ENCODE measurements at regions not wholly inside any gene's neighbourhood (a gene's known extent, or its start where the extent isn't known, plus 50 kb on each side); places are given as distances from the start of the nearest gene placed in this dataset.
"Not testable (repeated sequence)": the region's sequence is repeated elsewhere in the genome, so short reads cannot be mapped to it uniquely, and the experiment has no call there.

DNA sequence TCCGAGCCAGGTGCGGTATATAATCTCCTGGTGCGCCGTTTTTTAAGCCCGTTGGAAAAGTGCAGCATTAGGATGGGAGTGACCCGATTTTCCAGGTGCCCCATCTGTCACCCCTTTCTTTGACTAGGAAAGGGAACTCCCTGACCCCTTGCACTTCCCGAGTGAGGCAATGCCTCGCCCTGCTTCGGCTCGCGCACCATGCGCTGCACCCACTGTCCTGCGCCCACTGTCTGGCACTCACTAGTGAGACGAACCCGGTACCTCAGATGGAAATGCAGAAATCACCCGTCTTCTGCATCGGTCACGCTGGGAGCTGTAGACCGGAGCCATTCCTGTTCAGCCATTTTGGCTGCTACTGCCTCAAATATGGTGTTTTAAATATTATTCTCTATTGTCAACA, 198.0 kb downstream of the MEIS1 start:
- DNase-seq: not testable (repeated sequence)

DNA sequence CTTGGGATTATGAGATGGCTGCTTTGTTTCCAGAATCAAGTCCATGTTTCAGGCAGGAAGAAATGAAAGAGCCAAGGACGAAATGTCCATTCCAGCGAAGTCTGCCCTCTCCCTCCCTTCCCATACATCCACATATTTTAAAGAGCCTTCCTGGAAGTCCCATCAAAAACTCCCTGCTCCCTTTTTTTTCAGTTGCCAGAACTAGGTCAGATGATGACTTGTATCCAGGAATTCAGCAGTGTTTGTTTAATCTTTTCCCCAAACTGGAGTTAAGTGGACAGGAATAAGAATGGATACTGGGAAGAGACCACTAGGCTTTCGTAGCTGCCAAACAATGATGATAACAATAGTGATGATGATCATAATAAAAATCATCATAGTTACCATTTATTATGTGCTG, 198.7 kb downstream of the MEIS1 start:
- no peak for DNase-seq

DNA sequence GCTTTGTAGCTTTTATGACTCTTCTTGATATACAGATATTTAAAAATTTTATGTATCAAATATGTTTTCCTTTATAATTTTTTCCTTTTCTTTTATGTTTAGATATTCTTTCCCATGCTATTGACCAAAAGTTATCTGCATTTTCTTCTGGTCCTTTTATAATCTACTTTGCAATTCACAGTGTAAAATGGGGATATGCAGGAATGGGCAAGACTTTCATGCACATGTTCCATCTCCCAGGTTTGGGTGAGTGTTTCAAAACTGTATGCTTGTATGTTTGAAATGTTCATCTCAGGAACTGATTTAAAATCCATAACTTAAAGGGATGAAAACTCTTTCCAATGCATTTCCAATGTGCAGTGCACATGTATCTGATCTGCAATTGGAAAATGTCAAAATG, 199.9 kb downstream of the MEIS1 start:
- no peak for DNase-seq

DNA sequence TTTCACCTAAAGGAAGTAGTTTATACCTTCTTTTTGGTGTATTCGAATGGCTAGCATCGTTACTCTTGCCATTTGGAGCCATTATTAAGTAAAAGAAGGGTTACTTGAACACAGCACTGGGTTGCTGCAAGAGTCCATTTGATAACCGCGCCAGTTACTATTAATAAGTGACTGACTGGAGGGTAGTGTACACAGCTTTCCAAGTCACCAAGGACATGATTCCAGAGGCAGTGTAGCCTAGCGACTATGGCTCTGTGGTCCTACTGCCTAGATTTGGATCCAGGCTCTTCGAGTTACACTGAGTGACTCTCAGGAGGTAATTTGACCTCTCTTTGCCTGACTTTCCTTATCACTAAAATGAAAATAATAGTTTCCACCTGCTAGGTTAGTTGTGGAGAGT, 206.8 kb downstream of the MEIS1 start:
- no peak for DNase-seq

DNA sequence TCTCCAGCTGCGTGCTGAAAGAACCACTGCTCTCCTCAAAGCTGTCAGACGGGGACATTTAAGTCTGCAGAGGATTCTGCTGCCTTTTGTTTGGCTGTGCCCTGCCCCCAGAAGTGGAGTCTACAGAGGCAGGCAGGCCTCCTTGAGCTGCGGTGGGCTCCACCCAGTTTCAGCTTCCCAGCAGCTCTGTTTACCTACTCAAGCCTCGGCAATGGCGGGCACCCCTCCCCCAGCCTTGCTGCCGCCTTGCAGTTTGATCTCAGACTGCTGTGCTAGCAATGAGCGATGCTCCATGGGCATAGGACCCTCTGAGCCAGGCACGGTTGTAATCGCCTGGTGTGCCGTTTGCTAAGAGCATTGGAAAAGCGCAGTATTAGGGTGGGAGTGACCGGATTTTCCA, 213.2 kb downstream of the MEIS1 start:
- DNase-seq: not testable (repeated sequence)

DNA sequence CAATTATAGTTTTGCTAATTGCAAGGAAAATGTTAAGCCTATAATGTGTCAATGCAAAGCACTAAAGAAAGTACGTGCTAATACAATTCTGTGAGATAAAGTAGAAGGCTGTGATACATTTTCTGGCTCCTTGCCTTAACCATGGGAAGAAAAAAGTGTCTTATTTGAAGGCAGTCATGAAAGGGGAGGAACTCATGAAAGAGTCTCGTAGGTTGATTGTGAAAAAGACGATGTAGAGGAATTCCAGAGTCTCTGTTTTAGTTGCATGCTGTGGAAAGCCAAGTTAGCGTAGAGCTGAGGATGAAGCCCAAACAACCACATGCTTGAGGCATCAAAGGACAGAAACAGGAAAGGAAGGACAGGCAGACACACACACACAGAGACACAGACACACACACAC, 214.1 kb downstream of the MEIS1 start:
- no peak for DNase-seq

DNA sequence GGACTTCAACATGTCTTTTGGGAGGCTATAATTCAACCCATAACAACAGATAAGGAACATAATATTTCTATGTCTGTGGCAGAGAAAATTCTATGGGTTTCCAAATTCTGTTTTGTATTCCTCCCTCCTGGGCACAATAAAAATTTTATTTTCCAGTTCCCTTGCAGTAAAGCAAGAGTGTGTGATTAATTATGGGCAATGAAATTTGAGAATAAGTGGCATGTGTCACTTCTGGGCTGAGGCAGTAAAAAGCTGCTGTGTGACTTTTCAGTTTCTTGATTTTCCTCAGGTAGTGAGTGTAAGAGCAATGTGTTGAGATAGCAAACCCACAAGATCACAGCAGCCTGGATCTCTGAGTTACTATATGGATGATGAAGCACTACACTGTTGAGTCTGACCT, 216.4 kb downstream of the MEIS1 start:
- DNase-seq: no peak

DNA sequence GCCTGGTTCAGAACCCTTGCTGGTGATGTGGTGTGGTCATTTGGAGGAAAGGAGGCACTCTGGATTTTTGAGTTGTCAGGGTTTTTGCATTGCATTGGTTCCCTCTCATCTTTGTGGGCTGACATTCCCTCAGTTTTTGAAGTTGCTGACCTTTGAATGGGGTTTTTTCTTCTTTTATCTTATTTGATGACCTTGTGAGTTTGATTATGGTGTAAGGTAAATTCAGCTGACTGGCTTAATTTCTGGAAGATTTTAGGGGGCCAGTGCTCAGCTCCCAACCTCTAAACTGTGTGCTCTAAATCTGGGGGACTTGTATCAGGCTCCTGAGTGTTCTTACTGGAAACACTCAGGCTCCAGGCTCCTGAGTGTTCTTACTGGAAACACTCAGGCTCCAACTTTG, 225.9 kb downstream of the MEIS1 start:
- DNase-seq: no peak

DNA sequence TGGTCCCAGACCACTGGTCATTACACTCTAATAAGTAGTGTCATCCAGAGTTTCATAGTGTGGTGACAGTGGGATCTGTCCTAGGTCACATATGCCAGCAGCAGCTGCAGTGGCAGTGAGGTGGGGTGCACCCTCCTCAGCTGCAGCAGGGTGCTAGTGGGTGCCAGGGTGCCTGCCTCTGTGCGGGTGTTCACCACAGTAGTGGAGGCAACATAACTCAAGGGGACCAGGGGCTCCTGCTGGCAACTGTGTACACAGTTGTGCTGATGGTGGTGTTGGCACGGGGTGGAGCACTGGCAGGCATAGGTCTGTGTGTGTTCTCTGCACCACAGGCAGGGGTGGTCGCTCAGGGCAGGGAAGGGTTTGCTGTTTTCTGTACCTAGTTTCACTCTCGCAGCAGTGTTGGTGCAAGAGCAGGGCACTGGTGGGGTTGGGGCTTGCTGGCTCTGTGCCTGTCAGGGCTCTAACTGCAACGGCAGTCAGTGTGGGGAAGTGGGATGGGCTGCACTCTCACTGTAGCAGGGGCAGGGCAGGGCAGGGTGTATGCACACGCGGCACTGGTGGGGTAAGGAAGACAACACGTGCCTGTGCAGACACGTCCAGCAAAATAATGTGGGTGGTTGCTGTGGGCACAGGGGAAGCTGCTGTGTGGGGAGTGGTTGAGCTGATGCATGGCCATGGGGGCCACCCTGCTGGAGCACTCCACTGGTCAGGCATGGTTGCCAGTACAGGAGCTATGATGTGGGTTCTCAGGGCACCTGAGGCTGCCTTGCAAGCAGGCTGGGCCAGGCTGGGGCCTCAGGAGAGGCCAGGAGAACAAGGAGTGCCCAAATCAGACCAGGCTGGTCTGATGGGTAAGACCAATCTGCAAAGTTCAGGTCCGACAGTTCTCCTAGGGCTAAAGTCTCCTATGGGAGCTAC, 226.6 kb downstream of the MEIS1 start:
- DNase-seq: no peak

DNA sequence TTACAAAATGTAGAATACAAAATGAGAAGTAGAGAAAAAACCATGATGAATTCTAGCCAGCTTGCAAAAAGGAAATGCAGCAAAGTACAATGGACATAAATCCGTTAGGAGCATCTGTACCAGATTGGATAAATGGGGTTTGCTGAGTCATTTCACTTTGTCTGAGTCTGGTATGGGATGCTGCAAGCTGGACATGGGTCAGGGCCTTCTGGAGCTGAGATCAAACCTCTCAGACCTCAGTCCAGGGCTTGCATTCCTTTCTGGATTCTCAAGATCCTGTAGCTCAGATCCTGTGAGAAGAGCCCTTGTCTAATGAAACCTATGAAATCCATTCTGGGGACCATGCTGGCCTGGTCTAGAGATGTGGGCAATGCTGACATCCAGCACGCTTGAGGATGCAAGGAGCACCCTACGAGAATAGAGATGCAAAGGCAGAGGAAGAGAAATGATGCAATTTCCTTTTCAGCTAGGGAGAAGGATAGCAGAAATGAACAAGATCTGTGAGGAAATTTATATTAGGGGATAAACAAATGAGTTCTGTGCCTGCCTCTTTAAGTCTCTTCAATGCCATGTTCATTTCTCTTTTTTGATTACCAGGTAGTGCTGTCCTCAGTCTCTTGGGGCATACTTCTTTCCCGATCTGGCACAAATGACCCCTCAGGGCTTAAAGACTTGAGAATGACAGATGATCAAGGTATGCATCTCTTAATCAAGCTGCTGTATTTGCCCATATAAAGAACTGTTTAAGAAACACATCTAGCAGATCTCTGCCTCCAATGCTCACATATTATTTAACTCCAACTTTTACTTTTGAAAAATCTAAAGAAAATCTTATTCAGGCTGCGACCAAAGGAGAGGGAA, 230.4 kb downstream of the MEIS1 start:
- no peak for DNase-seq

DNA sequence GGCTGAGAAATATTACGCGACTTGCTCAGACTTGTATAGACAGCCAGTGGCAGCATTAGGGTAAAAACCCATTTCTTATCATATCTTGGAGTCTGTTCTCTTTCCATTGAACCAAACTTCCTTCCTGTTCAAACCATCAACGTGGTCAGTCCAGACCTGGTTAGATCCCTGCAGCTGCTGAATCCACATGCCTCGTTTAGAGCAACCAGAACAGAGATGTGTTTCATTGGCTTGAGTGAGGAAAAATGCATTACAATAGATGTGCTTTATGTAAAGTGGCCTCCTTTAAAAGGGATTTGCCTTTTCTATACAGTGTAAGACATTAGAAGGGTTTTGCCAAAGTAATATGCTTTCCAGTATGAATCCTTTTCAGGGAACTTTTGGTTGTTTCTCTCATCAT, 232.4 kb downstream of the MEIS1 start:
- no peak for DNase-seq

DNA sequence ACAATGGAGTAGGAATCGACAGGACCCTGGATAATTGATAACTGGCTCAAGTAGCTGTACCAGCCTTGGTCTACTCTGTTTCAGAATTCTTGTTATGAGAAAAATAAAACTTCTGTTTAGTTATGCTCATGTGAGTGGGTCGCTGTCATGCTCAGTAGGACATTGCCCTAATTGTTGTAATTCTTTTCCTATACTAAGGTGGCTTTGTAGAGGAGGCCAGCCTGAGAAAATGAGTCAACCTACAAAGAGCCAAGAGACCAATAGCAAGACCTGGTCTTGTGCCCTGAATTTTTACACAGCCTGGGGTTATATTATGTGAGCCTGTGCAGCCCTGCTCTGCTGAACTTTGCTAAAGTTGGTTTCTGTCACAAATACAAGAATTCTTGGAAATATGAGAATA, 238.4 kb downstream of the MEIS1 start:
- no peak for DNase-seq

DNA sequence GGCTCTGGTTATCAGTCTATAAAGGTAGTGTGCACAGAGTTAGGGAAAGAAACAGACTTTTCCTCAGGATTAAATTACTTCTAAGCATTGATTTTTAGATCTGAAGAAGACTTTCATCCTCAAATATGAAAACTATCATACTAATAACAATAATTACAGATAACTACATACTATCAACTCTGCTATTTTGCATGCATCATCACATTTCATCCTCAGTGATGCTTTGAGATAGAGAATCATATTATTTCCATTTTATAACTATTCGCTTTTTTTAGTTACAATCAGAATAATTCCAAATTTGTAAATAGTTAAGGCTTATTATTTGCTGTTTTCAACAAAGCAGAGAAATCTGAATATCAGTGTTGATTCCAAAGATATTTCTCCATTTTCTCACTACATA, 239.2 kb downstream of the MEIS1 start:
- DNase-seq: no peak

DNA sequence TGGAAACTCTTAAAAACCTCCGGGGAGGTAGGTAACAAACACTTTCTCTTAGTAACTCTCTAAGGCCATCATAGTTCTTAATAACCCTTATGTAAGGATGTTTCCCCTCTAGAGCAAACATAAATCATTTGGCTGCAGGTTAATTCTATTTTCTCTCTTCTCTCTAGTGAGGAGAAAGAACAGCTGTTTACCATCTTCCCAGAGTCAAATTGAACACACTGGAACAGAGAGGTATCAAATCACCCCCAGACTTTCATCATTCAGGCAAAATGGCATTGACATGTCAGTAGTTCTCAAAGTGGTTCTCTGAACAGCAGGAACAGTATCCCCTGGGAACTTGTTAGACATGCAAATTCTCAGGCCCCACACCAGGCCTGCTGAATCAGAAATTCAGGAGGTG, 240.7 kb downstream of the MEIS1 start:
- no peak for DNase-seq

DNA sequence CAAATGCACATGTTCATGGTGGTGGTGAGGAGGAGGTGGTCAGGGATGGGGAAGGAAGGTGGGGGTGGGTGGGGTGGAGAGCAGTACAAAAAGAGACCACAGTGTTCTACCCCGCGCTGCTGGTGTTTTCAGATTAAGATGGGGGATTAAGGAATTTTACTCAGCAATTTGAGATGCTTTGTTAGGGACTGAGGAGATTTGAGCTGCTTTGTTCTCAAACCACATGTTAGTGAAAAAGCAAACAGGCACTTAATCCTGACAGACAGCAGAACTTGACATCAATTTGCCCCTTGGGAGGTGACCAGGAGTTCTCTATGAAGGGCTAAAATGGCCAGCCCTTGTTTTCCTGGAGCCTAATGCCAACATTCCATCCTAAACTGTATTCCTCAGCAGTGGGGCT, 244.5 kb downstream of the MEIS1 start:
- DNase-seq: no peak

DNA sequence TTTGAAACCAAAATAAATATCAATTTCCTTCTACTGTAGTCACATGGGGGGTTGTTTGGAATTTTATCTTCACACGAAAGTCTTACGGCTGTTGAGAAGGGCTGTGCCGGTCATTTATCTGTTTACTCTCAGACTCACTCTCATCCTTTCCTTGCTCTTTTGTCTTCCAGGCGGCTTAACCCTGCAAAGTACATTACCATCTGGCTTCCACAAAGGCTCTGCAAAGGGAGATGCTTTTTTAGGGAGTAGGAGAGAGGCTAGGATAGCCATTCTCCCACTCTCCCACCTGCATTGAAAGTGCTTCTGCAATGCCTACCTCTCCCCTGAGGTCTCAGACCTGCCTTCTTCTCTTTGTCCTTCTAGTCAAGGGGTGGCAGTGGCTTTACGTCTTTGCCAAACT, 247.6 kb downstream of the MEIS1 start:
- no peak for DNase-seq

DNA sequence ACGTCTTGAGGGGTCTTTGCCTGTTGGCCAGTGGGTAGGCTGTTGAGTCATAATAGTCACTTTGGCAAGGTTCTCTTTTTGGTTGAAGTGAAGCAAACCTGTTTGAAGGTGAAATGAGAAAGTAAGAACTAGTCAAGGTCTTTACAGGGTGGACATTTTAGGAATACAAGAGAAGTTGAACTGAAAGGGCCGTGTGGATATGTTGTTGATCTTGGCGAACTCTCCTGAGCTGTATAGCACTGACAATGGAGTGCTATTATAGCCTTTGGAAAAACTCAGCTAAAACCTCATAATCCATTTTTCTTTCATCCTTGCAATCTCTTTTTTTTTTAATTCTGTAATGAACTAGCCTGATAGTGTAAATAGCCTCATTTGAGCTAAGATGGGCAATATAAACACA, 248.1 kb downstream of the MEIS1 start:
- no peak for DNase-seq

DNA sequence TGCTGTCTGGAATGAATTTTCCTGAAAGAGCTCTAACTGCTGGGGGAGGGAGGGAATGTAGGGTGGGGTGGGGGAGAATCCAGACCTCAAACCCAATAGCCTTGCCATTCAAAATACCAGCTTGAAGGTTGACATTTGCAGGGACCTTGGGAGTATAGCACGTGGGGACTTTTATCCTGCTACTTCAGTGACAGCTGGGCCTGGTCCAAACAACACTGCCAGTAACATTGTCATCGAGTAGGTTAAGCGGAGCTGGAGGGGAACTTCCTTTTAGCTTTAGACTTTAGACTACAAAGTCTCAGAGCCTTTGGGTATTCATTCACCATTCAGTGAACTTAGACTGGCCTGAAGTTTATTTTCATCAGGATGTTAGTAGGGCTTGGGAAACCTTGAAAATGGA, 248.7 kb downstream of the MEIS1 start:
- no peak for DNase-seq

DNA sequence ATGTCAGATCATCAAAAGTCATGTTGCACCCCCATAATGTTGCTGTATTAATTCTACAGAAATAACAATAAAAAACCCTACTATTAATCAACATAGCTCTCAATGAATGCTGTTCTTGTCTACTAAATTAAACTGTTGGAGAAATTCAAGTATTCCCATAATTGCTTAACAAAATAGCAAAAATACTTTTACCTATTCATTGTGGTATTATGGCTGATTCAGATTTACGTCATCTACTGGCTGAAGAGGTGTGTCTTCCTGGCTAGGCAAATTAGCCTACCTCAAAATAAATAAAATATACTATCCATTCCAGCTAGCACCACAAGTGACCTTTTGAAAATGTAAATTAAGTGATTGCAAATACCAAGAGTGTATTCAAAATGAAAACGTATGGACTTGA, 249.4 kb downstream of the MEIS1 start:
- DNase-seq: no peak

DNA sequence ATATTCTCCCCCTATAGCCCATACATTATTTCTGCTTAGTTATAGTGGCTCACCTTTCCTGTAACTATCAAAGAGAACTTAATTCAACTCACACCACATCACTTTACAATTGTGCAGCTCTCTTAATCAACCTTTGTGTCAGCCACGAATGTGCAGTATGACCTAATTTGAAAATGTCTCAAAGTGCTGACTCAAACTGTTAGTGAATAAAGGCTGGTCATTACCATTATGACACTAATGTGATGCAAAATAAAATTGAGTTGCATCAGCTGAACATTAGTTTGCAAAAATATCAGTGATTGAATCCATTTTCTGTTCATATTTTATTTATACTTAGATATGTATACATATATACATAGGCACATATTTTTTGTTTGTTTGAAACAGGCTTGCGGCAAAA, 251.8 kb downstream of the MEIS1 start:
- no peak for DNase-seq

DNA sequence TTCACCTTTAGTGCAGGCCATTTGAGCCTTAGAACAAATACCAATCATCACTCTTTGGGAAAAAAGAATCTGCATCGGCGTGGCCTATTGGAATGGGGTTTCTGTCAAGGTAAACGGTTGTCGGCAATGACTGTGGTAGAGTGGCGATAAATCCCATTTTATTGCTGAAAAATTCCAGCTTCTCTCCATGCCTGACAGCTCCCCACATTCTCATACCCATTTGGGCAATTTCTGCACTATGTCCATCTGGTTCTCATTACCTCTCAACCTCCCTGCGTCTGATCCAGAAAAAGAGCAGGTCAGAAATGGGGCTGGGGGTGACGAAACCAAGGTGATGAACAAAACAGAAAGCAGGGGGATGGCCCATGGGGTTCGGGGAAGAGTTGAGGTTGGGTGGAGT, 254.0 kb downstream of the MEIS1 start:
- no peak for DNase-seq

DNA sequence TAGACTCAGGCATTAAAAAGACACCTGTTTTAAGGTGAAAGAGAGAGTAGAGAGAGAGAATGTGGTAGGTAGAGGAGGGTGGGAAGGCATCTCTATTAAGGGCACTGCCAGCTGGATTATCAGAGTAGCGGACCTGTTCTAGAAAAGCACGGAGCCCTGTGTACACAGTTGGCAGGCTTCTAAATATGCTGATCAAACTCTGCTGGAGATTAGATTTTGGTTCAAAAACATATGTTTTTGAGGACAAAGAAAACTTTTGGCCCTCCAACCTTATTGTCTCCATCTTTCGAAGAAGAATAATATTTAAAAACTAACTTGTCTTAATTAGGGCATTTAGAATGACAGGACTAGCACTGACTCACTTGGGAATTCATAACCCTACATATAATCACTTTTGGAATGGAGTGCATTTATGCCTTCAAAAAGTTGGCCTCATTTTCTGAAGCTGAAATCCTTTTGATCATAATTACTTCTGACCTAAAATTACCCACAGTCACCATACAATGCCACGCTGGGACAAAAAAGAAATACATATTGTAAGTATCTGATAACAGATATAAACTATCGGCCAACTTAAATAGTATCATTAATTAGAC, 254.6 kb downstream of the MEIS1 start:
- no peak for DNase-seq
